DND-41 (cell line): ENCODE measurements at regions not wholly inside any gene's neighbourhood (a gene's known extent, or its start where the extent isn't known, plus 50 kb on each side); places are given as distances from the start of the nearest gene placed in this dataset.

Source experiments
- ATAC-seq: fragments of 200-7000 bp; cut with Tn5 transposase; 3 replicates; pipeline ENCODE4 v1.9.1; 2021; ENCODE audit warnings: low read depth; ENCODE audit not compliant: insufficient read depth
- DNase-seq: peaks from one replicate; pipeline ENCODE4 v3.0.0-alpha.2; 2020
- H2AFZ ChIP-seq: 2 replicates; pipeline ENCODE4 v1.6.0; 2012; ENCODE audit warnings: low read depth, low read length
- H3K27ac ChIP-seq: 2 replicates; pipeline ENCODE4 v1.5.1; 2012; ENCODE audit warnings: low read length, inconsistent platforms
- H3K27me3 ChIP-seq: fragments of 200-600 bp; sonication (generic); 2 replicates; pipeline ENCODE4 v1.6.0; 2012; ENCODE audit warnings: low read length, mild to moderate bottlenecking, inconsistent platforms; ENCODE audit not compliant: insufficient read depth, poor library complexity
- H3K36me3 ChIP-seq: 2 replicates; pipeline ENCODE4 v1.5.1; 2012; ENCODE audit warnings: low read length, inconsistent platforms; ENCODE audit not compliant: insufficient read depth
- H3K4me1 ChIP-seq: 2 replicates; pipeline ENCODE4 v1.5.1; 2012; ENCODE audit warnings: mild to moderate bottlenecking, low read length; ENCODE audit not compliant: insufficient read depth
- H3K4me2 ChIP-seq: 2 replicates; pipeline ENCODE4 v1.6.0; 2012; ENCODE audit warnings: mild to moderate bottlenecking, moderate library complexity, low read length, inconsistent platforms; ENCODE audit not compliant: insufficient read depth
- H3K4me3 ChIP-seq, 2 experiments: fragments of 200-600 bp in 1 of 2; shearing (Covaris generic) in 1 of 2; 2 replicates each; pipeline ENCODE4 v1.5.1; 2012 to 2016; ENCODE audit warnings: inconsistent platforms in 2 of 2, low read length in 2 of 2, mild to moderate bottlenecking in 2 of 2, low read depth in 1 of 2, moderate library complexity in 1 of 2
- H3K79me2 ChIP-seq: 2 replicates; pipeline ENCODE4 v1.6.0; 2012; ENCODE audit warnings: low read length, inconsistent platforms; ENCODE audit not compliant: insufficient read depth
- H3K9ac ChIP-seq: 2 replicates; pipeline ENCODE4 v1.6.0; 2012; ENCODE audit warnings: low read depth, mild to moderate bottlenecking, inconsistent platforms, low read length, moderate library complexity
- H3K9me3 ChIP-seq: 2 replicates; pipeline ENCODE4 v1.5.1; 2012; ENCODE audit warnings: low read length, moderate library complexity, mild to moderate bottlenecking, inconsistent platforms; ENCODE audit not compliant: insufficient read depth, severe bottlenecking
- H4K20me1 ChIP-seq: 2 replicates; pipeline ENCODE4 v1.6.0; 2012; ENCODE audit warnings: low read length; ENCODE audit not compliant: insufficient read depth
- EZH2 ChIP-seq: IDR thresholded peaks from 3 replicates; pipeline ENCODE4 v1.6.1; 2012; ENCODE audit warnings: borderline replicate concordance, low read depth, mild to moderate bottlenecking, moderate library complexity, low read length, inconsistent platforms; ENCODE audit not compliant: severe bottlenecking
- TF ChIP-seq, protein P1 (sequence below): IDR thresholded peaks from 2 replicates; pipeline ENCODE4 v1.5.1; 2012; ENCODE audit warnings: borderline replicate concordance, low read length, moderate library complexity, mild to moderate bottlenecking; ENCODE audit not compliant: poor library complexity, severe bottlenecking; ENCODE audit errors: extremely low read depth

- no peaks in the 10 kb centered on the region for H3K36me3 ChIP-seq
- no peak overlapping the region for H3K27ac ChIP-seq
- DNase-seq (no peak), ATAC-seq (no peak)
- H3K9ac ChIP-seq, result no peak overlapping the region
- H3K9me3 ChIP-seq, result no peaks in the 10 kb centered on the region
- no peaks in the 10 kb centered on the region for H3K79me2 ChIP-seq
- H2AFZ ChIP-seq, result no peak overlapping the region
- no peak for TF ChIP-seq EZH2
- TF ChIP-seq, protein P1, sequence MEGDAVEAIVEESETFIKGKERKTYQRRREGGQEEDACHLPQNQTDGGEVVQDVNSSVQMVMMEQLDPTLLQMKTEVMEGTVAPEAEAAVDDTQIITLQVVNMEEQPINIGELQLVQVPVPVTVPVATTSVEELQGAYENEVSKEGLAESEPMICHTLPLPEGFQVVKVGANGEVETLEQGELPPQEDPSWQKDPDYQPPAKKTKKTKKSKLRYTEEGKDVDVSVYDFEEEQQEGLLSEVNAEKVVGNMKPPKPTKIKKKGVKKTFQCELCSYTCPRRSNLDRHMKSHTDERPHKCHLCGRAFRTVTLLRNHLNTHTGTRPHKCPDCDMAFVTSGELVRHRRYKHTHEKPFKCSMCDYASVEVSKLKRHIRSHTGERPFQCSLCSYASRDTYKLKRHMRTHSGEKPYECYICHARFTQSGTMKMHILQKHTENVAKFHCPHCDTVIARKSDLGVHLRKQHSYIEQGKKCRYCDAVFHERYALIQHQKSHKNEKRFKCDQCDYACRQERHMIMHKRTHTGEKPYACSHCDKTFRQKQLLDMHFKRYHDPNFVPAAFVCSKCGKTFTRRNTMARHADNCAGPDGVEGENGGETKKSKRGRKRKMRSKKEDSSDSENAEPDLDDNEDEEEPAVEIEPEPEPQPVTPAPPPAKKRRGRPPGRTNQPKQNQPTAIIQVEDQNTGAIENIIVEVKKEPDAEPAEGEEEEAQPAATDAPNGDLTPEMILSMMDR, result no peak
- H3K27me3 ChIP-seq, result no peaks in the 10 kb centered on the region
- H3K4me3 ChIP-seq, result no peak overlapping the region
- H3K4me2 ChIP-seq, result no peak overlapping the region
- no peaks in the 10 kb centered on the region for H3K4me1 ChIP-seq
- no peaks in the 10 kb centered on the region for H4K20me1 ChIP-seq
Measured at GRCh38 chr4:134999169-134999568, 797.6 kb upstream of the PABPC4L start.

- H3K4me1 ChIP-seq, result no peaks in the 10 kb centered on the region
- H3K79me2 ChIP-seq, result no peaks in the 10 kb centered on the region
- no peaks in the 10 kb centered on the region for H4K20me1 ChIP-seq
- H3K4me3 ChIP-seq, result no peak overlapping the region
- no peaks in the 10 kb centered on the region for H3K36me3 ChIP-seq
- no peaks in the 10 kb centered on the region for H3K27me3 ChIP-seq
- no peak for DNase-seq
- no peak overlapping the region for H3K4me2 ChIP-seq
- H3K9ac ChIP-seq, result no peak overlapping the region
- TF ChIP-seq, protein P1, result no peak
- TF ChIP-seq EZH2, result no peak
- no peak for ATAC-seq
- H3K27ac ChIP-seq, result no peak overlapping the region
- no peak overlapping the region for H2AFZ ChIP-seq
- no peaks in the 10 kb centered on the region for H3K9me3 ChIP-seq
Measured at GRCh38 chr4:134961963-134962362, 760.4 kb upstream of the PABPC4L start.

DNA sequence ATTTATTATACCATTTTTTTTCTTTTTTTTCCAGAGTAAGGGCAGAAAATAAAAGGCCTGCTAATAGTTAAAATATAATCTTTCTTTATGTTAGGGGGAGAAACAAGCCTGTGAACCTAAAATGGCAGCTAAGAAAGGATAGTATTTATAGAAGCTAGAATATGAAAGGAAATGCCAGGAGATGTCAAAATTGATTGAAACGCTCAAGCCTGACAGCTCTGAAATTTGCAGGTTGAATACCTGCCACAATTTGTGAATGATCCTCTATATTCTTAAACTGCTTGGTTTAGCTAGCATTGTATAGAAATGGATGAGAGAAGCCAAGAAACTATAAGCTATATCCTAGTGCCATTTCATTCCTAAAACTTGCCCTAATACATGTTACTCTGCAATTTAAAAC is 757.3 kb upstream of the PABPC4L start:
- ATAC-seq (no peak), DNase-seq (no peak)
- peaks cover 4% of the 10 kb centered on the region for H3K9me3 ChIP-seq
- H3K9ac ChIP-seq, result no peak overlapping the region
- no peak overlapping the region for H2AFZ ChIP-seq
- H3K4me3 ChIP-seq, result no peak overlapping the region
- no peak for TF ChIP-seq EZH2
- TF ChIP-seq, protein P1, result no peak
- no peak overlapping the region for H3K27ac ChIP-seq
- H3K79me2 ChIP-seq, result no peaks in the 10 kb centered on the region
- no peaks in the 10 kb centered on the region for H3K4me1 ChIP-seq
- no peaks in the 10 kb centered on the region for H3K27me3 ChIP-seq
- no peaks in the 10 kb centered on the region for H4K20me1 ChIP-seq
- no peak overlapping the region for H3K4me2 ChIP-seq
- no peaks in the 10 kb centered on the region for H3K36me3 ChIP-seq

DNA sequence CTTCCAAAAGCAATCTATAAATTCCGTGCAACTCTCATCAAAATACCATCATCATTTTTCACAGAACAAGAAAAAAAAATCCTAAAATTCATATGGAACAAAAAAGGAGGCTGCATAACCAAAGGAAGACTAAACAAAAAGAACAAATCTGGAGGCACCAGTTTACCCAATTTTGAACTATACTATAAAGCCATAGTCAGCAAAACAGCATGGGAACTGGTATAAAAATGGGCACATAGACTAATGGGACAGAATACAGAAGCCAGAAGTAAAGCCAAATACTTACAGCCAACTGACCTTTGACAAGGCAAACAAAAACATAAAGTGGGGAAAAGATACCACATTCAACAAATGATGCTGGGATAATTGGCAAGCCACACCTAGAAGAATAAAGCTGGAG is 753.5 kb upstream of the PABPC4L start:
- TF ChIP-seq EZH2, result no peak
- TF ChIP-seq, protein P1, result no peak
- H4K20me1 ChIP-seq, result no peaks in the 10 kb centered on the region
- DNase-seq, result no peak
- no peak overlapping the region for H3K4me2 ChIP-seq
- no peak overlapping the region for H3K9ac ChIP-seq
- no peak overlapping the region for H3K27ac ChIP-seq
- no peak overlapping the region for H3K4me3 ChIP-seq
- peaks cover 9% of the 10 kb centered on the region for H3K9me3 ChIP-seq
- no peaks in the 10 kb centered on the region for H3K79me2 ChIP-seq
- no peaks in the 10 kb centered on the region for H3K4me1 ChIP-seq
- H2AFZ ChIP-seq, result no peak overlapping the region
- ATAC-seq, result no peak
- H3K27me3 ChIP-seq, result no peaks in the 10 kb centered on the region
- no peaks in the 10 kb centered on the region for H3K36me3 ChIP-seq
